ENCODE measurements at regions not wholly inside any gene's neighbourhood (a gene's known extent, or its start where the extent isn't known, plus 50 kb on each side); places are given as distances from the start of the nearest gene placed in this dataset.

- TF ChIP-seq CTCF (IDR thresholded peaks at IDR 0.05) (no peak), MXD4 (CRISPR knock-in tag; IDR thresholded peaks at IDR 0.05; ENCODE audit: borderline replicate concordance) (no peak), SMAD3 (CRISPR knock-in tag; IDR thresholded peaks at IDR 0.05; ENCODE audit: borderline replicate concordance) (no peak), ZNF263 (CRISPR knock-in tag; IDR thresholded peaks at IDR 0.05; ENCODE audit: low read depth) (no peak)
Measured at GRCh38 chr15:23912191-23912590, 225.1 kb upstream of the NDN start.
